H9 (cell line): ENCODE measurements at regions not wholly inside any gene's neighbourhood (a gene's known extent, or its start where the extent isn't known, plus 50 kb on each side); places are given as distances from the start of the nearest gene placed in this dataset.

Source experiments
- DNase-seq: peaks from one replicate; pipeline ENCODE4 v3.0.0-alpha.2; 2017
- H2AFZ ChIP-seq: one replicate; pipeline ENCODE4 v1.6.1; 2013; ENCODE audit warnings: mild to moderate bottlenecking, low read length, control low read depth, moderate library complexity
- H2AK5ac ChIP-seq: 2 replicates; pipeline ENCODE4 v1.6.1; 2013; ENCODE audit warnings: low read length, control low read depth, mixed read lengths; ENCODE audit not compliant: insufficient read length
- H2BK120ac ChIP-seq: one replicate; pipeline ENCODE4 v1.6.1; 2013; ENCODE audit warnings: low read depth, mild to moderate bottlenecking, low read length, control low read depth, inconsistent platforms; ENCODE audit not compliant: poor library complexity, severe bottlenecking
- H2BK12ac ChIP-seq: 2 replicates; pipeline ENCODE4 v1.6.1; 2013; ENCODE audit warnings: low read length, control low read depth, mixed read lengths, low read depth; ENCODE audit not compliant: insufficient read length
- H2BK15ac ChIP-seq: 2 replicates; pipeline ENCODE4 v1.6.1; 2013; ENCODE audit warnings: low read depth, low read length, control low read depth
- H2BK20ac ChIP-seq: one replicate; pipeline ENCODE4 v1.6.1; 2013; ENCODE audit warnings: low read depth, mild to moderate bottlenecking, low read length, control low read depth, inconsistent platforms; ENCODE audit not compliant: poor library complexity, severe bottlenecking
- H2BK5ac ChIP-seq: 2 replicates; pipeline ENCODE4 v1.6.1; 2013; ENCODE audit warnings: low read length, control low read depth, mixed read lengths; ENCODE audit not compliant: insufficient read length
- H3K14ac ChIP-seq: 2 replicates; pipeline ENCODE4 v1.6.1; 2013; ENCODE audit warnings: low read length, control low read depth; ENCODE audit not compliant: insufficient read depth
- H3K18ac ChIP-seq: 2 replicates; pipeline ENCODE4 v1.6.1; 2013; ENCODE audit warnings: low read depth, mild to moderate bottlenecking, mixed read lengths, low read length, control low read depth; ENCODE audit not compliant: insufficient read length
- H3K23ac ChIP-seq: 2 replicates; pipeline ENCODE4 v1.6.1; 2013; ENCODE audit warnings: low read length, control low read depth, mixed read lengths, low read depth; ENCODE audit not compliant: insufficient read length
- H3K23me2 ChIP-seq: 2 replicates; pipeline ENCODE4 v1.6.1; 2013; ENCODE audit warnings: low read depth, mild to moderate bottlenecking, mixed read lengths, low read length, control low read depth; ENCODE audit not compliant: insufficient read length, poor library complexity, severe bottlenecking
- H3K27ac ChIP-seq: 2 replicates; pipeline ENCODE4 v1.5.1; 2013; ENCODE audit warnings: low read length, control low read depth, mixed read lengths, low read depth; ENCODE audit not compliant: insufficient read length
- H3K27me3 ChIP-seq: 2 replicates; pipeline ENCODE4 v1.6.1; 2013; ENCODE audit warnings: low read length, control low read depth, inconsistent platforms; ENCODE audit not compliant: insufficient read depth
- H3K4ac ChIP-seq: 2 replicates; pipeline ENCODE4 v1.6.1; 2013; ENCODE audit warnings: low read depth, mild to moderate bottlenecking, control low read depth, inconsistent platforms, low read length, moderate library complexity
- H3K4me1 ChIP-seq: 2 replicates; pipeline ENCODE4 v1.6.1; 2013; ENCODE audit warnings: low read length, control low read depth, inconsistent platforms; ENCODE audit not compliant: insufficient read depth
- H3K4me2 ChIP-seq: 2 replicates; pipeline ENCODE4 v1.6.1; 2013; ENCODE audit warnings: low read length, control low read depth, mixed read lengths; ENCODE audit not compliant: insufficient read length, insufficient read depth
- H3K56ac ChIP-seq: 2 replicates; pipeline ENCODE4 v1.6.1; 2013; ENCODE audit warnings: low read depth, mild to moderate bottlenecking, mixed read lengths, low read length, control low read depth; ENCODE audit not compliant: insufficient read length
- H3K79me1 ChIP-seq: 2 replicates; pipeline ENCODE4 v1.6.1; 2013; ENCODE audit warnings: low read depth, mild to moderate bottlenecking, moderate library complexity, low read length, control low read depth, inconsistent platforms; ENCODE audit not compliant: insufficient read depth, poor library complexity, severe bottlenecking
- H3K79me2 ChIP-seq: 2 replicates; pipeline ENCODE4 v1.6.1; 2013; ENCODE audit warnings: low read length, control low read depth, inconsistent platforms; ENCODE audit not compliant: insufficient read depth
- H3K9ac ChIP-seq: 2 replicates; pipeline ENCODE4 v1.6.1; 2013; ENCODE audit warnings: low read length, control low read depth, mixed read lengths; ENCODE audit not compliant: insufficient read length; ENCODE audit errors: extremely low read depth
- H3K9me3 ChIP-seq: one replicate; pipeline ENCODE4 v1.6.1; 2013; ENCODE audit warnings: low read depth, low read length, inconsistent platforms; ENCODE audit not compliant: control insufficient read depth
- H3T11ph ChIP-seq: one replicate; pipeline ENCODE4 v1.6.1; 2013; ENCODE audit warnings: mild to moderate bottlenecking, low read length, control low read depth, inconsistent platforms
- H4K20me1 ChIP-seq: one replicate; pipeline ENCODE4 v1.6.1; 2013; ENCODE audit not compliant: control insufficient read depth, insufficient read length, insufficient read depth
- H4K5ac ChIP-seq: 2 replicates; pipeline ENCODE4 v1.6.1; 2013; ENCODE audit warnings: low read depth, mild to moderate bottlenecking, mixed read lengths, low read length, control low read depth; ENCODE audit not compliant: insufficient read length
- H4K8ac ChIP-seq: replicated peaks from 2 replicates; pipeline ENCODE4 v1.6.1; 2013; ENCODE audit warnings: low read length, control low read depth, mixed read lengths, low read depth; ENCODE audit not compliant: insufficient read length
- H4K91ac ChIP-seq: 2 replicates; pipeline ENCODE4 v1.6.1; 2013; ENCODE audit warnings: low read depth, mild to moderate bottlenecking, moderate library complexity, mixed read lengths, low read length, control low read depth; ENCODE audit not compliant: insufficient read length
- H3K27ac Mint-ChIP-seq, 3 experiments: 2 replicates in 2 of 3; 3 replicates in 1 of 3; pipeline ENCODE4 v1.8.0; 2020 to 2021; ENCODE audit warnings: mixed read lengths in 3 of 3, mild to moderate bottlenecking in 1 of 3, moderate library complexity in 1 of 3
- H3K27me3 Mint-ChIP-seq: 2 replicates; pipeline ENCODE4 v1.8.0; 2021; ENCODE audit warnings: low read depth, mild to moderate bottlenecking, moderate library complexity, mixed read lengths
- H3K36me3 Mint-ChIP-seq, 3 experiments: 2 replicates in 2 of 3; 3 replicates in 1 of 3; pipeline ENCODE4 v1.8.0; 2020 to 2021; ENCODE audit warnings: low read depth in 3 of 3, mixed read lengths in 3 of 3; ENCODE audit not compliant: insufficient read depth in 1 of 3
- H3K4me1 Mint-ChIP-seq, 2 experiments: 2 replicates each; pipeline ENCODE4 v1.8.0; 2020; ENCODE audit warnings: mixed read lengths in 2 of 2
- H3K4me3 Mint-ChIP-seq, 2 experiments: 2 replicates in 1 of 2; 3 replicates in 1 of 2; pipeline ENCODE4 v1.8.0; 2020 to 2021; ENCODE audit warnings: mild to moderate bottlenecking in 2 of 2, mixed read lengths in 2 of 2, moderate library complexity in 1 of 2
- H3K9me3 Mint-ChIP-seq, 2 experiments: 2 replicates in 1 of 2; 3 replicates in 1 of 2; pipeline ENCODE4 v1.8.0; 2020; ENCODE audit warnings: mild to moderate bottlenecking in 2 of 2, mixed read lengths in 2 of 2, moderate library complexity in 1 of 2
- whole genome bisulfite sequencing: extraction: QIAGEN DNeasy Blood & Tissue Kit; methylation state at CpG from one replicate; pipeline ENCODE4 v1.1.7; 2013; ENCODE audit warnings: missing lambda C conversion rate, low lambda C conversion rate, mixed read lengths; ENCODE audit not compliant: insufficient read length; ENCODE audit errors: extremely low coverage; 5-methylcytosine and 5-hydroxymethylcytosine counted together
- TF ChIP-seq, protein P1 (sequence below): fragments of 200-600 bp; sonication (generic); conservative IDR thresholded peaks from 3 replicates; pipeline ENCODE4 v1.8.0; 2021; ENCODE audit warnings: antibody characterized with exemption, mild to moderate bottlenecking

DNA sequence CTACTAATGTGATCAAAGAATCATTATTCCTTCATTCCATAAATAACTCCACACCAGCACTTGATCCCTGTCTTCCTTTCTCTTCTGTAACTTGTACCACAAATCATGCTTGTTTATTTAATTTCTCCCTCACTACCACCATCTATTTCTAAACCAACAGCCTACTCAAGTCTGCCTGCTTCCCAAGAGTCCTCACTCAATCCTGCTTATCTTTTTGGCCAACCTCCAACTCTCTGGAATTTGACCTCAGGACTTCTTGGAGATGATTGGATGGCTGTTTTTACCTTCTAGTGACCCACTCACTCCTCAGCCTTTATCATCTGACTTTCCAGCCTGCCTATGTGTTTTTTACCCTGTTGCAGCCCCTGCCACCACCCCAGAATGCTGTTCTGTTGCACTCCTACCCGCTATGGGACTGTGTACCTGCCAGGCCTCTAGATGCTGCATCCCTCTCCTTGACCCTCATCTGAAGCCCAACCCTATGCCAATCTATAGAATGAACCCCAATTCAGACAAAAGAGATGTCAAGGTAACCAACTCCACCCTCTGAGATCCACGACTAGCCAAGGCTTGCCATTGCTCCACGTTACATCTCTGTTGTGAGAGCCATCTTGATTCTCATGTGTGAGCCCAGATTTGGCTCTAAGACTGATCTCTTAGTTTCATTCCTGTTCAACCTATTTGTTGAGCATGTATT is 150.2 kb upstream of the PLEKHG7 start:
- TF ChIP-seq, protein P1, sequence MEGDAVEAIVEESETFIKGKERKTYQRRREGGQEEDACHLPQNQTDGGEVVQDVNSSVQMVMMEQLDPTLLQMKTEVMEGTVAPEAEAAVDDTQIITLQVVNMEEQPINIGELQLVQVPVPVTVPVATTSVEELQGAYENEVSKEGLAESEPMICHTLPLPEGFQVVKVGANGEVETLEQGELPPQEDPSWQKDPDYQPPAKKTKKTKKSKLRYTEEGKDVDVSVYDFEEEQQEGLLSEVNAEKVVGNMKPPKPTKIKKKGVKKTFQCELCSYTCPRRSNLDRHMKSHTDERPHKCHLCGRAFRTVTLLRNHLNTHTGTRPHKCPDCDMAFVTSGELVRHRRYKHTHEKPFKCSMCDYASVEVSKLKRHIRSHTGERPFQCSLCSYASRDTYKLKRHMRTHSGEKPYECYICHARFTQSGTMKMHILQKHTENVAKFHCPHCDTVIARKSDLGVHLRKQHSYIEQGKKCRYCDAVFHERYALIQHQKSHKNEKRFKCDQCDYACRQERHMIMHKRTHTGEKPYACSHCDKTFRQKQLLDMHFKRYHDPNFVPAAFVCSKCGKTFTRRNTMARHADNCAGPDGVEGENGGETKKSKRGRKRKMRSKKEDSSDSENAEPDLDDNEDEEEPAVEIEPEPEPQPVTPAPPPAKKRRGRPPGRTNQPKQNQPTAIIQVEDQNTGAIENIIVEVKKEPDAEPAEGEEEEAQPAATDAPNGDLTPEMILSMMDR: no peak
- Mint-ChIP-seq H3K27me3 (no peaks in the 10 kb centered on the region), H3K4me1 (peaks cover 8 to 9% of the 10 kb centered on the region in 2 experiments; a peak in 3 of 4 replicates), H3K4me3 (no peak overlapping the region), H3K9me3 (no peaks in the 10 kb centered on the region), H3K36me3 (no peaks in the 10 kb centered on the region), H3K27ac (no peak overlapping the region)
- Histone ChIP-seq H3K4me1 (no peaks in the 10 kb centered on the region; the same call in 1 of the 2 replicates), H3K79me1 (no peaks in the 10 kb centered on the region), H3K79me2 (no peaks in the 10 kb centered on the region), H2AFZ (no peak overlapping the region), H3K23ac (no peak overlapping the region), H2BK120ac (no peak overlapping the region), H3K14ac (no peak overlapping the region), H3K9me3 (no peaks in the 10 kb centered on the region), H2BK12ac (no peak overlapping the region), H4K91ac (no peak overlapping the region), H3K27me3 (no peaks in the 10 kb centered on the region), H3K27ac (no peak overlapping the region), H2BK15ac (no peak overlapping the region), H4K8ac (no peak overlapping the region), H4K5ac (no peak overlapping the region), H3K4ac (no peak overlapping the region), H3K23me2 (no peaks in the 10 kb centered on the region), H2BK20ac (no peak overlapping the region), H3K9ac (no peak overlapping the region), H2AK5ac (no peak overlapping the region), H3T11ph (no peak overlapping the region), H3K18ac (no peak overlapping the region), H2BK5ac (no peak overlapping the region), H3K4me2 (no peak overlapping the region), H4K20me1 (no peaks in the 10 kb centered on the region), H3K56ac (no peak overlapping the region)
- DNase-seq: no peak
- WGBS: no CpG with 5 or more reads among the region's 3 CpGs
